HCT116 (cell line): ENCODE measurements at regions not wholly inside any gene's neighbourhood (a gene's known extent, or its start where the extent isn't known, plus 50 kb on each side); places are given as distances from the start of the nearest gene placed in this dataset.

Source experiments
- ATAC-seq: fragments of 200-7000 bp; cut with Tn5 transposase; 2 replicates; pipeline ENCODE4 v1.9.1; 2020; ENCODE audit warnings: mild to moderate bottlenecking, moderate library complexity
- BruUV-seq: library from RNA; stranded (reverse); fragments of 400-500 nt; replicated peaks from 2 replicates; lab custom pipeline; 2021; lab: Mats Ljungman, UMichigan
- CTCF ChIA-PET: fragments of 300-600 bp; sonication (Branson Sonifier 250); formaldehyde crosslinking; loops from one replicate; lab custom pipeline; 2021; ENCODE audit warnings: antibody characterized with exemption; lab: Charles Lee
- POLR2A ChIA-PET: fragments of 300-600, 350-600 bp; sonication (Branson Sonifier 250); formaldehyde crosslinking; loops from one replicate; lab custom pipeline; 2021; ENCODE audit warnings: antibody characterized with exemption; lab: Charles Lee
- RAD21 ChIA-PET, 2 experiments: fragments of 300-600 bp; sonication (Branson Sonifier 250); formaldehyde crosslinking; loops; one replicate each; lab custom pipeline; 2023; ENCODE audit warnings: low total read pairs in 2 of 2; ENCODE audit not compliant: uncharacterized antibody in 2 of 2, unreplicated experiment in 2 of 2, low non-redundant PET in 1 of 2; lab: Charles Lee
- DNase-seq: peaks from one replicate; pipeline ENCODE4 v3.0.0-alpha.2; 2010; ENCODE audit warnings: low read depth, low spot score
- H2AFZ ChIP-seq: fragments of 200-600 bp; shearing (Covaris generic), sonication (generic); 2 replicates; pipeline ENCODE4 v1.6.1; 2017; ENCODE audit warnings: low read depth, mixed run types, mixed read lengths, antibody characterized with exemption, low read length; ENCODE audit not compliant: poor library complexity, severe bottlenecking
- H3K27ac ChIP-seq: 2 replicates; pipeline ENCODE4 v1.5.1; 2012; ENCODE audit warnings: low read depth, low read length
- H3K27me3 ChIP-seq: fragments of 200-600 bp; sonication (generic); 2 replicates; pipeline ENCODE4 v1.6.1; 2016; ENCODE audit warnings: mixed run types, low read length, mixed read lengths; ENCODE audit not compliant: insufficient read depth
- H3K36me3 ChIP-seq, 2 experiments: fragments of 200-500 bp in 1 of 2; fragments of 200-600 bp in 1 of 2; sonication (Bioruptor generic) in 1 of 2; sonication (generic) in 1 of 2; 2 replicates each; pipeline versions ENCODE4 v1.5.1 to v1.6.1; 2014 to 2016; ENCODE audit warnings: low read length in 2 of 2, inconsistent platforms in 1 of 2, mixed read lengths in 1 of 2, mixed run types in 1 of 2; ENCODE audit not compliant: insufficient read depth in 2 of 2, control insufficient read depth in 1 of 2
- H3K4me1 ChIP-seq, 2 experiments: fragments of 200-600 bp in 1 of 2; sonication (generic) in 1 of 2; 2 replicates each; pipeline versions ENCODE4 v1.5.1 to v1.6.1; 2012 to 2017; ENCODE audit warnings: low read length in 2 of 2, inconsistent platforms in 1 of 2, mild to moderate bottlenecking in 1 of 2, mixed read lengths in 1 of 2, mixed run types in 1 of 2, moderate library complexity in 1 of 2; ENCODE audit not compliant: insufficient read depth in 2 of 2, control insufficient read depth in 1 of 2
- H3K4me2 ChIP-seq: fragments of 200-600 bp; sonication (generic); 2 replicates; pipeline ENCODE4 v1.6.1; 2017; ENCODE audit warnings: mixed run types, low read length, mixed read lengths
- H3K4me3 ChIP-seq, 2 experiments: fragments of 200-600 bp in 1 of 2; sonication (generic) in 1 of 2; replicated peaks in 1 of 2; 2 replicates each; pipeline ENCODE4 v1.5.1; 2011 to 2016; ENCODE audit warnings: low read length in 2 of 2, control low read depth in 1 of 2, low read depth in 1 of 2, mild to moderate bottlenecking in 1 of 2, mixed read lengths in 1 of 2, mixed run types in 1 of 2
- H3K79me2 ChIP-seq: fragments of 200-600 bp; sonication (generic); 2 replicates; pipeline ENCODE4 v1.6.1; 2017; ENCODE audit warnings: mild to moderate bottlenecking, mixed run types, low read length, moderate library complexity, mixed read lengths; ENCODE audit not compliant: insufficient read depth
- H3K9ac ChIP-seq: fragments of 200-600 bp; sonication (generic); 2 replicates; pipeline ENCODE4 v1.6.1; 2016; ENCODE audit warnings: low read length, mixed read lengths
- H3K9me2 ChIP-seq: fragments of 200-600 bp; sonication (generic), shearing (Covaris generic); 2 replicates; pipeline ENCODE4 v1.6.1; 2017; ENCODE audit warnings: mixed run types, mild to moderate bottlenecking, moderate library complexity; ENCODE audit not compliant: insufficient read depth
- H3K9me3 ChIP-seq, 2 experiments: fragments of 200-500 bp in 1 of 2; fragments of 200-600 bp in 1 of 2; sonication (Bioruptor generic) in 1 of 2; sonication (generic) in 1 of 2; 2 replicates each; pipeline ENCODE4 v1.6.1; 2014 to 2017; ENCODE audit warnings: low read length in 2 of 2, mixed read lengths in 2 of 2, inconsistent platforms in 1 of 2, low read depth in 1 of 2, mild to moderate bottlenecking in 1 of 2, mixed run types in 1 of 2, moderate library complexity in 1 of 2; ENCODE audit not compliant: control insufficient read depth in 1 of 2, insufficient read depth in 1 of 2
- H4K20me1 ChIP-seq: fragments of 200-600 bp; sonication (generic), shearing (Covaris generic); 2 replicates; pipeline ENCODE4 v1.6.1; 2017; ENCODE audit warnings: mixed run types, mild to moderate bottlenecking, moderate library complexity; ENCODE audit not compliant: insufficient read depth
- ATF3 ChIP-seq: IDR thresholded peaks from 2 replicates; pipeline ENCODE4 v1.6.1; 2012
- CBX3 ChIP-seq: IDR thresholded peaks from 2 replicates; pipeline ENCODE4 v1.6.1; 2012; ENCODE audit warnings: low read depth
- CEBPB ChIP-seq: IDR thresholded peaks from 2 replicates; pipeline ENCODE4 v1.6.1; 2012; ENCODE audit warnings: low read depth
- CTCF ChIP-seq, 3 experiments: fragments of 200-600 bp in 1 of 3; sonication (generic) in 1 of 3; IDR thresholded peaks in 2 of 3; conservative IDR thresholded peaks in 1 of 3; 2 replicates each; pipeline ENCODE4 v1.5.1; 2012 to 2017; ENCODE audit warnings: low read depth in 2 of 3, low read length in 2 of 3, antibody characterized with exemption in 1 of 3, borderline replicate concordance in 1 of 3, control low read depth in 1 of 3, mild to moderate bottlenecking in 1 of 3, mixed read lengths in 1 of 3, mixed run types in 1 of 3, moderate library complexity in 1 of 3; ENCODE audit not compliant: insufficient read depth in 1 of 3
- ELF1 ChIP-seq: IDR thresholded peaks from 2 replicates; pipeline ENCODE4 v1.6.1; 2012; ENCODE audit warnings: low read depth, borderline replicate concordance
- EZH2 ChIP-seq: fragments of 200-600 bp; sonication (generic); IDR thresholded peaks from 2 replicates; pipeline ENCODE4 v1.6.1; 2017; ENCODE audit warnings: antibody characterized with exemption, mixed run types
- EZH2phosphoT487 ChIP-seq: fragments of 200-600 bp; IDR thresholded peaks from 2 replicates; pipeline ENCODE4 v1.6.1; 2018; ENCODE audit warnings: antibody characterized with exemption, borderline replicate concordance
- FOSL1 ChIP-seq: IDR thresholded peaks from 2 replicates; pipeline ENCODE4 v1.6.1; 2012; ENCODE audit warnings: low read depth
- JUND ChIP-seq: IDR thresholded peaks from 2 replicates; pipeline ENCODE4 v1.6.1; 2012
- MAX ChIP-seq: IDR thresholded peaks from 2 replicates; pipeline ENCODE4 v1.6.1; 2012
- POLR2A ChIP-seq: IDR thresholded peaks from 2 replicates; pipeline ENCODE4 v1.7.0; 2011; ENCODE audit warnings: borderline replicate concordance; ENCODE audit not compliant: insufficient read depth, insufficient read length; ENCODE audit errors: extremely low read depth
- RAD21 ChIP-seq: IDR thresholded peaks from 2 replicates; pipeline ENCODE4 v1.6.1; 2012; ENCODE audit warnings: low read depth, mild to moderate bottlenecking
- REST ChIP-seq: IDR thresholded peaks from 2 replicates; pipeline ENCODE4 v1.6.1; 2012; ENCODE audit warnings: low read depth
- SIN3A ChIP-seq: IDR thresholded peaks from 2 replicates; pipeline ENCODE4 v1.6.1; 2012; ENCODE audit warnings: low read depth
- SRF ChIP-seq: IDR thresholded peaks from 2 replicates; pipeline ENCODE4 v1.6.1; 2012; ENCODE audit warnings: low read depth
- TCF7L2 ChIP-seq: IDR thresholded peaks from 2 replicates; pipeline ENCODE4 v1.7.0; 2011; ENCODE audit warnings: borderline replicate concordance, inconsistent platforms; ENCODE audit not compliant: insufficient read depth, insufficient read length; ENCODE audit errors: extremely low read depth
- YY1 ChIP-seq: IDR thresholded peaks from 2 replicates; pipeline ENCODE4 v1.6.1; 2011; ENCODE audit warnings: low read length, low read depth, moderate library complexity, mild to moderate bottlenecking; ENCODE audit not compliant: insufficient replicate concordance; ENCODE audit errors: extremely low read depth
- ZBTB33 ChIP-seq: IDR thresholded peaks from 2 replicates; pipeline ENCODE4 v1.6.1; 2011; ENCODE audit warnings: mild to moderate bottlenecking, low read length, moderate library complexity; ENCODE audit not compliant: insufficient replicate concordance; ENCODE audit errors: extremely low read depth
- ZFX ChIP-seq: fragments of 450-650 bp; IDR thresholded peaks from 2 replicates; pipeline ENCODE4 v1.6.1; 2017
- intact Hi-C: fragments of 100-400 bp; cut with micrococcal nuclease; formaldehyde crosslinking; loops from 2 replicates; pipeline ENCODE4 v1.10.0; 2022

- ATAC-seq = peak; percentile 96
- no peak for TF ChIP-seq EZH2phosphoT487
- no peak for TF ChIP-seq ELF1
- TF ChIP-seq CBX3 = peak; percentile 73; the same call in 1 of the 2 replicates
- no peak for TF ChIP-seq REST
- TF ChIP-seq POLR2A = no peak
- no peak for TF ChIP-seq ZFX
- 0 out of 2 replicates have a peak, but pooled peaks have one; percentile 31 for TF ChIP-seq SRF
- no peak for TF ChIP-seq ZBTB33
- peak; percentile 72 for TF ChIP-seq RAD21
- TF ChIP-seq SIN3A = no peak; the same call in 1 of the 2 replicates
- TF ChIP-seq FOSL1 = peak; percentile 69
- peak; percentile 45 for TF ChIP-seq CEBPB
- TF ChIP-seq MAX = peak; percentile 23; the same call in 1 of the 2 replicates
- TF ChIP-seq JUND = peak; percentile 77
- no peak for TF ChIP-seq TCF7L2
- no peak for TF ChIP-seq EZH2
- TF ChIP-seq YY1 = peak; percentile 37
- no peak for TF ChIP-seq ATF3
- TF ChIP-seq CTCF (IDR thresholded peaks at IDR 0.05 in 2 of 3, conservative IDR thresholded peaks at IDR 0.05 in 1 of 3; ENCODE audit: borderline replicate concordance in 1 of 3, insufficient read depth in 1 of 3, low read depth in 2 of 3, low read length in 2 of 3) = peak; percentile 48 to 64 (median 56); a peak in 5 of 6 replicates
Observed at GRCh38 chr12:30457621-30458289, 237.9 kb downstream of the IPO8 start.

More at GRCh38 chr12:30457621-30458289, 237.9 kb downstream of the IPO8 start:
- Histone ChIP-seq H3K79me2 (no peaks in the 10 kb centered on the region), H4K20me1 (no peaks in the 10 kb centered on the region), H3K27me3 (no peaks in the 10 kb centered on the region), H3K9me3 (no peaks in the 10 kb centered on the region), H3K9me2 (no peaks in the 10 kb centered on the region), H3K4me2 (peak overlapping the region; percentile 12; the same call in 1 of the 2 replicates), H2AFZ (peak overlapping the region; percentile 24), H3K9ac (no peak overlapping the region), H3K36me3 (no peaks in the 10 kb centered on the region), H3K4me3 (no peak overlapping the region), H3K27ac (no peak overlapping the region), H3K4me1 (peaks cover 0 to 14% of the 10 kb centered on the region in 2 experiments; a peak in 3 of 4 replicates)
- DNase-seq = peak; percentile 75
- no TSS peak for BruUV-seq
- POLR2A ChIA-PET = no interaction called here
- RAD21 ChIA-PET = no interaction called here
- CTCF ChIA-PET = interaction anchor here (0.7 to 3.0 kb wide), 11 partner anchors 9 to 938 kb away, joined by 3 to 18 read pairs (median 5); no protein-coding TSS in a partner anchor
- intact Hi-C loops = loop anchor here (5.0 kb wide), 1 partner anchor 300 kb away; no protein-coding TSS in a partner anchor
